Liver (tissue), 8 donors: ENCODE measurements at regions not wholly inside any gene's neighbourhood (a gene's known extent, or its start where the extent isn't known, plus 50 kb on each side); places are given as distances from the start of the nearest gene placed in this dataset.

Experiments
- DNase-seq: peaks from one replicate; pipeline ENCODE4 v3.0.0-alpha.2; 2017; ENCODE audit warnings: low spot score
- H3K27ac ChIP-seq, 2 donors: one replicate each; pipeline ENCODE4 v1.7.0; 2013; ENCODE audit warnings: inconsistent platforms in 2 of 2, low read length in 2 of 2, control low read depth in 1 of 2, low read depth in 1 of 2, mild to moderate bottlenecking in 1 of 2
- H3K27me3 ChIP-seq, 4 donors: one replicate each; pipeline versions ENCODE4 v1.6.1 to v1.7.0; 2013; ENCODE audit warnings: low read length in 3 of 4, inconsistent platforms in 1 of 4, mild to moderate bottlenecking in 1 of 4, moderate library complexity in 1 of 4; ENCODE audit not compliant: control insufficient read depth in 4 of 4, insufficient read depth in 4 of 4
- H3K36me3 ChIP-seq, 4 donors: one replicate each; pipeline versions ENCODE4 v1.6.1 to v1.7.0; 2013; ENCODE audit warnings: low read length in 3 of 4, mild to moderate bottlenecking in 3 of 4, low read depth in 1 of 4, moderate library complexity in 1 of 4; ENCODE audit not compliant: control insufficient read depth in 4 of 4, insufficient read depth in 3 of 4
- H3K4me1 ChIP-seq, 4 donors: one replicate each; pipeline versions ENCODE4 v1.6.1 to v1.7.0; 2013; ENCODE audit warnings: low read length in 3 of 4, mild to moderate bottlenecking in 3 of 4, moderate library complexity in 1 of 4; ENCODE audit not compliant: control insufficient read depth in 4 of 4, insufficient read depth in 4 of 4
- H3K4me3 ChIP-seq, 3 donors: one replicate each; pipeline versions ENCODE4 v1.6.1 to v1.7.0; 2013; ENCODE audit warnings: low read length in 3 of 3, control low read depth in 1 of 3, low read depth in 1 of 3, mild to moderate bottlenecking in 1 of 3
- H3K9ac ChIP-seq, 2 donors: one replicate each; pipeline ENCODE4 v1.7.0; 2013; ENCODE audit warnings: low read length in 2 of 2, mild to moderate bottlenecking in 2 of 2, moderate library complexity in 2 of 2, control low read depth in 1 of 2, low read depth in 1 of 2
- H3K9me3 ChIP-seq, 4 donors: one replicate each; pipeline versions ENCODE4 v1.6.1 to v1.7.0; 2013; ENCODE audit warnings: low read length in 3 of 4; ENCODE audit not compliant: control insufficient read depth in 4 of 4
- ATF3 ChIP-seq: IDR thresholded peaks from 2 replicates; pipeline ENCODE4 v1.6.1; 2016; ENCODE audit warnings: antibody characterized with exemption
- CTCF ChIP-seq: fragments of 150-350 bp; IDR thresholded peaks from 2 replicates; pipeline ENCODE4 v1.5.1; 2017; ENCODE audit warnings: improper control_type of control experiment, low read depth, low read length; ENCODE audit not compliant: missing input control
- EGR1 ChIP-seq, 2 donors: IDR thresholded peaks; 2 replicates each; pipeline ENCODE4 v1.6.1; 2016 to 2018; ENCODE audit warnings: antibody characterized with exemption in 2 of 2, low read depth in 2 of 2
- FOXA1 ChIP-seq: IDR thresholded peaks from 2 replicates; pipeline ENCODE4 v1.6.1; 2016; ENCODE audit warnings: antibody characterized with exemption
- HNF4A ChIP-seq, 2 donors: conservative IDR thresholded peaks; 2 replicates each; pipeline ENCODE4 v1.6.1; 2016; ENCODE audit warnings: antibody characterized with exemption in 2 of 2, mild to moderate bottlenecking in 2 of 2
- JUND ChIP-seq, 2 donors: IDR thresholded peaks; 2 replicates each; pipeline ENCODE4 v1.6.1; 2016; ENCODE audit warnings: antibody characterized with exemption in 2 of 2
- NR2F2 ChIP-seq: IDR thresholded peaks from 2 replicates; pipeline ENCODE4 v1.6.1; 2016; ENCODE audit warnings: antibody characterized with exemption
- RAD21 ChIP-seq, 2 donors: IDR thresholded peaks; 2 replicates each; pipeline ENCODE4 v1.6.1; 2016; ENCODE audit warnings: antibody characterized with exemption in 2 of 2, mild to moderate bottlenecking in 2 of 2
- REST ChIP-seq: IDR thresholded peaks from 2 replicates; pipeline ENCODE4 v1.6.1; 2016; ENCODE audit warnings: antibody characterized with exemption, mild to moderate bottlenecking
- RXRA ChIP-seq, 2 donors: IDR thresholded peaks; 2 replicates each; pipeline ENCODE4 v1.6.1; 2017 to 2018; ENCODE audit warnings: antibody characterized with exemption in 2 of 2, mild to moderate bottlenecking in 1 of 2
- TAF1 ChIP-seq: conservative IDR thresholded peaks from 2 replicates; pipeline ENCODE4 v1.6.1; 2016; ENCODE audit warnings: antibody characterized with exemption, mild to moderate bottlenecking
- YY1 ChIP-seq: IDR thresholded peaks from 2 replicates; pipeline ENCODE4 v1.6.1; 2016; ENCODE audit warnings: antibody characterized with exemption, mild to moderate bottlenecking
- ZBTB33 ChIP-seq: IDR thresholded peaks from 2 replicates; pipeline ENCODE4 v1.6.1; 2016; ENCODE audit warnings: antibody characterized with exemption
- WGBS: extraction: QIAGEN DNeasy Blood & Tissue Kit; methylation state at CpG from one replicate; pipeline ENCODE4 v1.1.7; 2013; 5-methylcytosine and 5-hydroxymethylcytosine counted together
- donor health status: healthy.
- donor health status: healthy.
- donor health status: healthy.
- donor health status: healthy.
- donor health status: healthy.

GRCh38 chr4:62408454-62408853, 1208.3 kb downstream of the ADGRL3 start:
- no peak for DNase-seq
- Histone ChIP-seq H3K9me3 (no peaks in the 10 kb centered on the region), H3K27ac (no peak overlapping the region), H3K4me3 (no peak overlapping the region), H3K27me3 (no peaks in the 10 kb centered on the region), H3K9ac (no peak overlapping the region), H3K36me3 (no peaks in the 10 kb centered on the region), H3K4me1 (no peaks in the 10 kb centered on the region)
- TF ChIP-seq NR2F2: no peak
- TF ChIP-seq RAD21 (IDR thresholded peaks at IDR 0.05): no peak
- no peak for TF ChIP-seq JUND (IDR thresholded peaks at IDR 0.05)
- TF ChIP-seq CTCF: no peak
- no peak for TF ChIP-seq ATF3
- no peak for TF ChIP-seq REST
- TF ChIP-seq TAF1: no peak
- no peak for TF ChIP-seq YY1
- no peak for TF ChIP-seq HNF4A (conservative IDR thresholded peaks at IDR 0.05)
- TF ChIP-seq RXRA (IDR thresholded peaks at IDR 0.05): no peak
- TF ChIP-seq EGR1 (IDR thresholded peaks at IDR 0.05; ENCODE audit: low read depth in 2 of 2): no peak
- no peak for TF ChIP-seq ZBTB33
- no peak for TF ChIP-seq FOXA1

GRCh38 chr4:62407534-62407933, 1207.4 kb downstream of the ADGRL3 start:
- Histone ChIP-seq H3K9me3 (no peaks in the 10 kb centered on the region), H3K27ac (no peak overlapping the region), H3K9ac (no peak overlapping the region), H3K36me3 (no peaks in the 10 kb centered on the region), H3K27me3 (no peaks in the 10 kb centered on the region), H3K4me1 (no peaks in the 10 kb centered on the region), H3K4me3 (no peak overlapping the region)
- no peak for TF ChIP-seq CTCF
- TF ChIP-seq RXRA (IDR thresholded peaks at IDR 0.05): no peak
- no peak for TF ChIP-seq FOXA1
- no peak for TF ChIP-seq EGR1 (IDR thresholded peaks at IDR 0.05; ENCODE audit: low read depth in 2 of 2)
- DNase-seq: no peak
- 73% methylated on average over 1 of the region's 1 CpG for WGBS
